Suprapubic skin (tissue), 4 donors: ENCODE measurements at regions not wholly inside any gene's neighbourhood (a gene's known extent, or its start where the extent isn't known, plus 50 kb on each side); places are given as distances from the start of the nearest gene placed in this dataset.
A peak's percentile ranks its signal among the peaks of the same experiment; 100 is the strongest.

Experiments used
- DNase-seq, 2 donors: peaks; one replicate each; pipeline ENCODE4 v3.0.0-alpha.2; 2019; ENCODE audit warnings: low spot score in 2 of 2
- H3K27ac ChIP-seq: fragments of 200-600 bp; sonication (generic); one replicate; pipeline ENCODE4 v1.5.1; 2019
- H3K27me3 ChIP-seq: fragments of 200-600 bp; sonication (generic); one replicate; pipeline ENCODE4 v1.5.1; 2019
- H3K36me3 ChIP-seq: fragments of 200-600 bp; sonication (generic); one replicate; pipeline ENCODE4 v1.5.1; 2019
- H3K4me1 ChIP-seq: fragments of 200-600 bp; sonication (generic); one replicate; pipeline ENCODE4 v1.5.1; 2019
- H3K4me3 ChIP-seq: fragments of 200-600 bp; sonication (generic); one replicate; pipeline ENCODE4 v1.5.1; 2019; ENCODE audit warnings: mild to moderate bottlenecking
- H3K9me3 ChIP-seq: fragments of 200-600 bp; sonication (generic); one replicate; pipeline ENCODE4 v1.5.1; 2019
- EP300 ChIP-seq: sonication (generic); formaldehyde crosslinking; IDR thresholded peaks from one replicate; pipeline ENCODE4 v1.6.1; 2017; ENCODE audit warnings: antibody characterized with exemption
- POLR2A ChIP-seq, 2 donors: fragments of 450-650 bp; IDR thresholded peaks; one replicate each; pipeline ENCODE4 v1.6.1; 2017; ENCODE audit warnings: antibody characterized with exemption in 2 of 2, mild to moderate bottlenecking in 2 of 2, moderate library complexity in 2 of 2
- POLR2AphosphoS5 ChIP-seq, 3 donors: sonication (generic); formaldehyde crosslinking; IDR thresholded peaks; one replicate each; pipeline ENCODE4 v1.6.1; 2017; ENCODE audit warnings: antibody characterized with exemption in 3 of 3
- WGBS: methylation state at CpG from one replicate; pipeline ENCODE4 v1.1.5; 2018; 5-methylcytosine and 5-hydroxymethylcytosine counted together
- TF ChIP-seq, protein P1 (sequence below), 2 donors: fragments of 200-600 bp in 1 of 2; fragments of 450-650 bp in 1 of 2; sonication (generic) in 1 of 2; IDR thresholded peaks; one replicate each; pipeline ENCODE4 v1.5.1; 2016 to 2019; ENCODE audit warnings: antibody characterized with exemption in 2 of 2, mild to moderate bottlenecking in 1 of 2, moderate library complexity in 1 of 2

DNA sequence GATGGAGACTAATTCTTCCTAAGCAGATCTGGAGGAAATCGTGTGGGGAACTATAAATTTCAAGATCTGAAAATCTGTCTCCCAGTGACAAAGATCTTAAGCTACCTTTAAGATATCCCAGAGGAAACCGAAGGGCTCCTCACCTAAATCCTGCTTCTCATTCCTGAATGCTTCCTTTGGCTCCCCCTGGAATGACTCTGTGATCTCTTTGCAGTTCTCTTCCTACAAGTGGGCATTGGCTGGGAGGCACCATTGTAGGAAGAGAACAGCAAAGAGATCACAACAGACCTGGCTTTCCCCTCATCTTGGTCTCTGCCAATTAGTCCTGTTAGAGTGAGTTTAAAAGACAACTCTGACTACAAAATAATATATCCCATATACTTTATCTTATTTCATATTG lies 70.0 kb upstream of the KCNH7 start:
- Histone ChIP-seq H3K36me3 (no peaks in the 10 kb centered on the region), H3K9me3 (no peaks in the 10 kb centered on the region), H3K27ac (no peak overlapping the region), H3K4me1 (no peaks in the 10 kb centered on the region), H3K27me3 (no peaks in the 10 kb centered on the region), H3K4me3 (no peak overlapping the region)
- no peak for DNase-seq
- WGBS = 25% methylated on average over 2 of the region's 2 CpGs
- TF ChIP-seq, protein P1, sequence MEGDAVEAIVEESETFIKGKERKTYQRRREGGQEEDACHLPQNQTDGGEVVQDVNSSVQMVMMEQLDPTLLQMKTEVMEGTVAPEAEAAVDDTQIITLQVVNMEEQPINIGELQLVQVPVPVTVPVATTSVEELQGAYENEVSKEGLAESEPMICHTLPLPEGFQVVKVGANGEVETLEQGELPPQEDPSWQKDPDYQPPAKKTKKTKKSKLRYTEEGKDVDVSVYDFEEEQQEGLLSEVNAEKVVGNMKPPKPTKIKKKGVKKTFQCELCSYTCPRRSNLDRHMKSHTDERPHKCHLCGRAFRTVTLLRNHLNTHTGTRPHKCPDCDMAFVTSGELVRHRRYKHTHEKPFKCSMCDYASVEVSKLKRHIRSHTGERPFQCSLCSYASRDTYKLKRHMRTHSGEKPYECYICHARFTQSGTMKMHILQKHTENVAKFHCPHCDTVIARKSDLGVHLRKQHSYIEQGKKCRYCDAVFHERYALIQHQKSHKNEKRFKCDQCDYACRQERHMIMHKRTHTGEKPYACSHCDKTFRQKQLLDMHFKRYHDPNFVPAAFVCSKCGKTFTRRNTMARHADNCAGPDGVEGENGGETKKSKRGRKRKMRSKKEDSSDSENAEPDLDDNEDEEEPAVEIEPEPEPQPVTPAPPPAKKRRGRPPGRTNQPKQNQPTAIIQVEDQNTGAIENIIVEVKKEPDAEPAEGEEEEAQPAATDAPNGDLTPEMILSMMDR (IDR thresholded peaks at IDR 0.05) = no peak
- TF ChIP-seq POLR2A (IDR thresholded peaks at IDR 0.05) (no peak), EP300 (no peak), POLR2AphosphoS5 (IDR thresholded peaks at IDR 0.05) (no peak)

DNA sequence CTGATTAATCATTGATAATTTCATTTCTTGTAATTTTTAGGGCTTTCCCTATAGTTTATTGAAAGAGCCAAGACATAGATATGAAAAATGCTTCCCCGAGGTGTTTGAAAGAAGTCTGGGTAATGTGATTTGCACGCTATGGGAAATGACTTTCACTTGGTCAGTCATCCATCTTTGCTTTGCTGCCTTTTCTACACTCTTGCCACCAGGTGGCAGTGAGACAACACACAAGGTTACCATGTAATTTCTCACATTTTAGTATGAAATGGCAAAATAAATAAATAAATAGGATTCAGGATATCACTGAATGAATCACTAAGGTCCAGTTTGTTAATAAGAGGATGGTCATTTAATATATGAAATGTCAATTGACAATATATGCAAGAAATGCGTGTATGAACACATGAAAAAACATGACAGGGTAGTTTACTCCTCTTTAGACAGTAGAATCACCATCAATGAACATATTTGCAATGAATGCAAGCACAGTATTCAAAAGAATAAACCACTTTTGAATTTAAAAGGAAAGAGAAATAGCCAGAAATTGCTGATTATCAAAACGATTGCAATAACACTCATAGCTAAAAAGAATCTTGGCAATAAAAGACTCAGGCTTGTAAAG lies 52.2 kb upstream of the KCNH7 start:
- WGBS = 31% methylated on average over 4 of the region's 4 CpGs
- no peaks in the 10 kb centered on the region for H3K27me3 ChIP-seq
- no peak overlapping the region for H3K4me3 ChIP-seq
- no peaks in the 10 kb centered on the region for H3K4me1 ChIP-seq
- H3K27ac ChIP-seq = no peak overlapping the region
- no peak for DNase-seq
- TF ChIP-seq EP300 = no peak
- TF ChIP-seq, protein P1 (IDR thresholded peaks at IDR 0.05) = peak in 1 of 2 donors; percentile 13
- no peaks in the 10 kb centered on the region for H3K36me3 ChIP-seq
- no peaks in the 10 kb centered on the region for H3K9me3 ChIP-seq

DNA sequence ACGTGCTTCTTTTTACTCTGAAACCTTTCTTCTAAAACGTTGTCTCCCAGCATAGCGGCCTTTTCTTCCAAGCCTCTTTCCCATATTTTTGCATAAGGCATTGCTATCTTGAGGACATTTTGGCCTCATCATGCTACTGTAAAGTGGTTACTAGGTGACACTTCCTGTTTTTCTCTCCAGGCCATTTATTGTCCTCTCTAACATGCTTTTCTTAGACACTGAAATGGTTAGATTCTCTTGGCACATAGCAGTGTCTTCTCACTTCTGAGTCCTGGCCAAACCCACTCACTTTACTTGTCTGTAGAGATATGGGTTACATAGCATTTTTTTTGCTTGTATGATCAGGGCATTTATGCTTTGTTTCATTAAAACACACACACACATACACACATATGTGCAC lies 50.1 kb upstream of the KCNH7 start:
- Histone ChIP-seq H3K9me3 (no peaks in the 10 kb centered on the region), H3K36me3 (no peaks in the 10 kb centered on the region), H3K4me1 (no peaks in the 10 kb centered on the region), H3K27me3 (no peaks in the 10 kb centered on the region), H3K4me3 (no peak overlapping the region), H3K27ac (no peak overlapping the region)
- DNase-seq = no peak
- WGBS = 85% methylated on average over 3 of the region's 3 CpGs
- TF ChIP-seq, protein P1 (IDR thresholded peaks at IDR 0.05) = no peak
- no peak for TF ChIP-seq POLR2AphosphoS5 (IDR thresholded peaks at IDR 0.05)
- no peak for TF ChIP-seq EP300
